ENCODE measurements at regions not wholly inside any gene's neighbourhood (a gene's known extent, or its start where the extent isn't known, plus 50 kb on each side); places are given as distances from the start of the nearest gene placed in this dataset.

GRCh38 chr2:56860991-56861390, 677.2 kb downstream of the CCDC85A start:
- H3K27me3 ChIP-seq (ENCODE audit: control insufficient read depth, insufficient read depth, low read length), result no peaks in the 10 kb centered on the region
- H3K36me3 ChIP-seq (ENCODE audit: control insufficient read depth, insufficient read depth, low read length), result no peaks in the 10 kb centered on the region
- H3K4me3 ChIP-seq (ENCODE audit: low read depth, low read length), result no peak overlapping the region
- no peak for TF ChIP-seq CTCF (IDR thresholded peaks at IDR 0.05)
- no peaks in the 10 kb centered on the region for H3K79me2 ChIP-seq
- no peak overlapping the region for H2AFZ ChIP-seq
- H3K27ac ChIP-seq, result no peak overlapping the region
- peaks cover 4% of the 10 kb centered on the region for H3K9me3 ChIP-seq (ENCODE audit: control insufficient read depth, low read length)
- no peaks in the 10 kb centered on the region for H3K4me1 ChIP-seq
- no peak overlapping the region for H3K9ac ChIP-seq
- H3K4me2 ChIP-seq (ENCODE audit: low read length), result no peak overlapping the region

- no peak overlapping the region for H3K4me2 ChIP-seq (ENCODE audit: low read length)
- H3K79me2 ChIP-seq, result no peaks in the 10 kb centered on the region
- H3K27me3 ChIP-seq (ENCODE audit: control insufficient read depth, insufficient read depth, low read length), result no peaks in the 10 kb centered on the region
- no peak overlapping the region for H2AFZ ChIP-seq
- H3K4me1 ChIP-seq, result no peaks in the 10 kb centered on the region
- no peaks in the 10 kb centered on the region for H3K36me3 ChIP-seq (ENCODE audit: control insufficient read depth, insufficient read depth, low read length)
- H3K27ac ChIP-seq, result no peak overlapping the region
- H3K4me3 ChIP-seq (ENCODE audit: low read depth, low read length), result no peak overlapping the region
- H3K9ac ChIP-seq, result no peak overlapping the region
- no peak for TF ChIP-seq CTCF (IDR thresholded peaks at IDR 0.05)
- no peaks in the 10 kb centered on the region for H3K9me3 ChIP-seq (ENCODE audit: control insufficient read depth, low read length)
Measured at GRCh38 chr2:56871644-56872043, 687.9 kb downstream of the CCDC85A start.

- H3K4me2 ChIP-seq (ENCODE audit: low read length), result no peak overlapping the region
- no peak overlapping the region for H2AFZ ChIP-seq
- H3K4me3 ChIP-seq (ENCODE audit: low read depth, low read length), result no peak overlapping the region
- H3K27ac ChIP-seq, result no peak overlapping the region
- no peaks in the 10 kb centered on the region for H3K36me3 ChIP-seq (ENCODE audit: control insufficient read depth, insufficient read depth, low read length)
- no peaks in the 10 kb centered on the region for H3K4me1 ChIP-seq
- H3K9me3 ChIP-seq (ENCODE audit: control insufficient read depth, low read length), result no peaks in the 10 kb centered on the region
- no peaks in the 10 kb centered on the region for H3K27me3 ChIP-seq (ENCODE audit: control insufficient read depth, insufficient read depth, low read length)
- no peak overlapping the region for H3K9ac ChIP-seq
- no peak for TF ChIP-seq CTCF (IDR thresholded peaks at IDR 0.05)
- H3K79me2 ChIP-seq, result no peaks in the 10 kb centered on the region
Measured at GRCh38 chr2:56874717-56875116, 690.9 kb downstream of the CCDC85A start.

- Histone ChIP-seq H2AFZ (no peak overlapping the region), H3K27ac (no peak overlapping the region), H3K4me1 (no peaks in the 10 kb centered on the region), H3K9ac (no peak overlapping the region), H3K36me3 (ENCODE audit: control insufficient read depth, insufficient read depth, low read length) (no peaks in the 10 kb centered on the region), H3K4me2 (ENCODE audit: low read length) (no peak overlapping the region), H3K79me2 (no peaks in the 10 kb centered on the region), H3K9me3 (ENCODE audit: control insufficient read depth, low read length) (no peaks in the 10 kb centered on the region), H3K4me3 (ENCODE audit: low read depth, low read length) (no peak overlapping the region), H3K27me3 (ENCODE audit: control insufficient read depth, insufficient read depth, low read length) (no peaks in the 10 kb centered on the region)
- no peak for TF ChIP-seq CTCF (IDR thresholded peaks at IDR 0.05)
Measured at GRCh38 chr2:56889738-56890137, 705.9 kb downstream of the CCDC85A start.

GRCh38 chr2:56892382-56892781, 708.6 kb downstream of the CCDC85A start:
- H3K4me1 ChIP-seq, result no peaks in the 10 kb centered on the region
- no peak overlapping the region for H3K9ac ChIP-seq
- H3K4me3 ChIP-seq (ENCODE audit: low read depth, low read length), result no peak overlapping the region
- H3K27me3 ChIP-seq (ENCODE audit: control insufficient read depth, insufficient read depth, low read length), result no peaks in the 10 kb centered on the region
- H2AFZ ChIP-seq, result no peak overlapping the region
- H3K9me3 ChIP-seq (ENCODE audit: control insufficient read depth, low read length), result no peaks in the 10 kb centered on the region
- H3K27ac ChIP-seq, result no peak overlapping the region
- H3K79me2 ChIP-seq, result no peaks in the 10 kb centered on the region
- H3K36me3 ChIP-seq (ENCODE audit: control insufficient read depth, insufficient read depth, low read length), result no peaks in the 10 kb centered on the region
- no peak overlapping the region for H3K4me2 ChIP-seq (ENCODE audit: low read length)
- no peak for TF ChIP-seq CTCF (IDR thresholded peaks at IDR 0.05)

Data from parathyroid adenoma (tissue), 2 donors.